ENCODE measurements at regions not wholly inside any gene's neighbourhood (a gene's known extent, or its start where the extent isn't known, plus 50 kb on each side); places are given as distances from the start of the nearest gene placed in this dataset.
A peak's percentile ranks its signal among the peaks of the same experiment; 100 is the strongest.

DNA sequence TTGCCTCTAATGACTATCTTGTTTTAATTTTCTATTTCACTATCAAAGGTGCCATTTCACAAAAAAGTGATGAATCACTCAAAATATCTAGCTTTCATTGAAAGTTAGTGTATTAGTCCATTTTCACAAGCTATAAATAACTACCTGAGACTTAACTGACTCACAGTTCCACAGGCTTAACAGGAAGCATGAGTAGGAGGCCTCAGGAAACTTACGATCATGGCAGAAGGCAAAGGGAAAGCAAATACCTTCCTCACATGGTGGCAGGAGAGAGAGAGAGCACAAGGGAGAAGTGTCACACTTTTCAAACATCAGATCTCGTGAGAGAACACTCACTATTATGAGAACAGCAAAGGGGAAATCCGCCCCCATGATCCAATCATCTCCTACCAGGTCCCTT, 1220.4 kb upstream of the ZEB2 start:
- POLR2A ChIA-PET = interaction anchor here (3.3 kb wide), 1 partner anchor 11 kb away, joined by 10 read pairs; no protein-coding TSS in a partner anchor
- CTCF ChIA-PET = interaction anchor here (0.6 to 1.0 kb wide), 2 partner anchors 12 to 58 kb away, joined by 4 read pairs; no protein-coding TSS in a partner anchor
- H3K4me3 Mint-ChIP-seq = peak overlapping the region; percentile 24
- peaks cover 66% of the 10 kb centered on the region for H3K4me1 Mint-ChIP-seq
- H3K36me3 Mint-ChIP-seq (ENCODE audit: low read depth) = no peaks in the 10 kb centered on the region
- TF ChIP-seq, protein P1, sequence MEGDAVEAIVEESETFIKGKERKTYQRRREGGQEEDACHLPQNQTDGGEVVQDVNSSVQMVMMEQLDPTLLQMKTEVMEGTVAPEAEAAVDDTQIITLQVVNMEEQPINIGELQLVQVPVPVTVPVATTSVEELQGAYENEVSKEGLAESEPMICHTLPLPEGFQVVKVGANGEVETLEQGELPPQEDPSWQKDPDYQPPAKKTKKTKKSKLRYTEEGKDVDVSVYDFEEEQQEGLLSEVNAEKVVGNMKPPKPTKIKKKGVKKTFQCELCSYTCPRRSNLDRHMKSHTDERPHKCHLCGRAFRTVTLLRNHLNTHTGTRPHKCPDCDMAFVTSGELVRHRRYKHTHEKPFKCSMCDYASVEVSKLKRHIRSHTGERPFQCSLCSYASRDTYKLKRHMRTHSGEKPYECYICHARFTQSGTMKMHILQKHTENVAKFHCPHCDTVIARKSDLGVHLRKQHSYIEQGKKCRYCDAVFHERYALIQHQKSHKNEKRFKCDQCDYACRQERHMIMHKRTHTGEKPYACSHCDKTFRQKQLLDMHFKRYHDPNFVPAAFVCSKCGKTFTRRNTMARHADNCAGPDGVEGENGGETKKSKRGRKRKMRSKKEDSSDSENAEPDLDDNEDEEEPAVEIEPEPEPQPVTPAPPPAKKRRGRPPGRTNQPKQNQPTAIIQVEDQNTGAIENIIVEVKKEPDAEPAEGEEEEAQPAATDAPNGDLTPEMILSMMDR (IDR thresholded peaks at IDR 0.05) = no peak
- peaks cover 4% of the 10 kb centered on the region for H3K9me3 Mint-ChIP-seq
- H3K27ac Mint-ChIP-seq = peak overlapping the region; percentile 89
- intact Hi-C loops (cut with micrococcal nuclease) = loop anchor here (2.0 kb wide), 1 partner anchor 96 kb away; no protein-coding TSS in a partner anchor
- ATAC-seq (ENCODE audit: low read depth) (no peak), DNase-seq (no peak)
- no peaks in the 10 kb centered on the region for H3K27me3 Mint-ChIP-seq

DNA sequence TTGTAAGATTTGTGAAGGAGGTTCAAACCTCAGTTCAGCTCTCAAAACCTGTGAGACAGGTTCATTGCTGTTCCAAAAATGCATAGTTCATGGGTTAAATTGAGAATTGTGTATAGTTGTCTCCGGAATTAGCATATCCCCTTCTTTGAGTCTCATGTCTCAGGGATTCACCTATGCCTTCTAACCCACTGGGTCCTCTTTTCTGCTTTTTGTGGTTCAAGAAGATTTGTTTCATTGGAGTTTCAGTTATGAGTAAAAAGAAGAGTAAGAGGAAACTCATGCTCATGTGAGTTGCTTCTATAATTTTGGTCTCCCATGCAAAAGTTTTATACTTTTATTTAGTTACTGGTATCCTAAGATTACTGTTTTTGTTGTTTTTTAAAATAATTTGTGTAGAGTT, 1219.8 kb upstream of the ZEB2 start:
- DNase-seq = no peak
- Mint-ChIP-seq H3K27me3 (no peaks in the 10 kb centered on the region), H3K27ac (peak overlapping the region; percentile 89), H3K4me3 (no peak overlapping the region), H3K9me3 (peaks cover 4% of the 10 kb centered on the region), H3K36me3 (ENCODE audit: low read depth) (no peaks in the 10 kb centered on the region), H3K4me1 (peaks cover 59% of the 10 kb centered on the region)
- TF ChIP-seq, protein P1 (IDR thresholded peaks at IDR 0.05) = no peak
- peak; percentile 15 for ATAC-seq (ENCODE audit: low read depth)
- ChIA-PET CTCF (interaction anchor here (1.0 kb wide), 1 partner anchor 13 kb away, joined by 4 read pairs; no protein-coding TSS in a partner anchor), POLR2A (interaction anchor here (3.3 kb wide), 1 partner anchor 11 kb away, joined by 10 read pairs; no protein-coding TSS in a partner anchor)
- intact Hi-C loops (cut with micrococcal nuclease) = loop anchor here (2.0 kb wide), 2 partner anchors 15 to 95 kb away; no protein-coding TSS in a partner anchor

DNA sequence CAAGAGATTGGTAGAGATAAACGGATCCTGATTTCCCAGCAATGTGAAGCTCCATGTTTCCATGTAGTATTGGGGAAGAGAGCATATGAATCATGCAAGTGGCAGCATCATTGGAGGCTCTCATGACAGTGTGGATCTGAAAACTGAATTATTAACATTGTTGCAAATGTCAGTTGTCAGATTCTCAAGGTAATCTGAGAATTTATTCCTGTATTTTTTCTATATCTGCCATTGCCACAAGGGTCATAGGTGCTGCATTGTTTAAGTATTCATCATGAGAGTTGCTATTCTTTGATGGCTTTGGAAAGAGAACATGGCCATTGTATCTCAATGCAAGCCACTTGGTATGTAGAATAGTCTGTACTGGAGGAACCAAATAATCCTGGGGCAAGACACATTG, 1217.0 kb upstream of the ZEB2 start:
- DNase-seq (no peak), ATAC-seq (ENCODE audit: low read depth) (no peak)
- Mint-ChIP-seq H3K27me3 (no peaks in the 10 kb centered on the region), H3K27ac (no peak overlapping the region), H3K4me3 (no peak overlapping the region), H3K9me3 (peaks cover 4% of the 10 kb centered on the region), H3K36me3 (ENCODE audit: low read depth) (no peaks in the 10 kb centered on the region), H3K4me1 (peaks cover 31% of the 10 kb centered on the region)
- TF ChIP-seq, protein P1 (IDR thresholded peaks at IDR 0.05) = no peak
- intact Hi-C loops (cut with micrococcal nuclease) = no loop called here
- CTCF ChIA-PET = interaction anchor here (1.7 kb wide), 1 partner anchor 16 kb away, joined by 5 read pairs; no protein-coding TSS in a partner anchor
- POLR2A ChIA-PET = no interaction called here

DNA sequence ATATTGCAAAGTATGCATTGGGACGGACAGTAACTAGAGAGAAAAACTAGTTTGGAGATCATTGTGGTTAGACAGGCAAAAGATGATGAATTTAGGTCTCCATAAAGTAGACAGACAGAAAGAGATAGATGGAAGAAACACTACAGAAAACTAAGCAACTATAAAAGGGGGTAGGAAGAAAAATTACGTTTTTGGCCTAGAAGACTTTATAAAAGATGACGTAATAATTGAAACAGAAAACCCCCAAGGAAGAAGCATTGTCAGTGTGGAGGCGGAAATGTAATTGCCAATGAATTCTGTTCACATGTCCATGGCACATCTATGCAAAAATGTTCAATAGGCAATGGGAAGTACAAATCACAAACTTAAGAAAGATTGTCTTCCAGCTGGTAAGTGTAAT, 1211.5 kb upstream of the ZEB2 start:
- POLR2A ChIA-PET = no interaction called here
- Mint-ChIP-seq H3K4me1 (peaks cover 4% of the 10 kb centered on the region), H3K4me3 (no peak overlapping the region), H3K27ac (no peak overlapping the region), H3K9me3 (no peaks in the 10 kb centered on the region), H3K27me3 (no peaks in the 10 kb centered on the region), H3K36me3 (ENCODE audit: low read depth) (no peaks in the 10 kb centered on the region)
- CTCF ChIA-PET = no interaction called here
- TF ChIP-seq, protein P1 (IDR thresholded peaks at IDR 0.05) = no peak
- no peak for DNase-seq
- ATAC-seq (ENCODE audit: low read depth) = no peak
- intact Hi-C loops (cut with micrococcal nuclease) = loop anchor here (2.0 kb wide), 1 partner anchor 15 kb away; no protein-coding TSS in a partner anchor

DNA sequence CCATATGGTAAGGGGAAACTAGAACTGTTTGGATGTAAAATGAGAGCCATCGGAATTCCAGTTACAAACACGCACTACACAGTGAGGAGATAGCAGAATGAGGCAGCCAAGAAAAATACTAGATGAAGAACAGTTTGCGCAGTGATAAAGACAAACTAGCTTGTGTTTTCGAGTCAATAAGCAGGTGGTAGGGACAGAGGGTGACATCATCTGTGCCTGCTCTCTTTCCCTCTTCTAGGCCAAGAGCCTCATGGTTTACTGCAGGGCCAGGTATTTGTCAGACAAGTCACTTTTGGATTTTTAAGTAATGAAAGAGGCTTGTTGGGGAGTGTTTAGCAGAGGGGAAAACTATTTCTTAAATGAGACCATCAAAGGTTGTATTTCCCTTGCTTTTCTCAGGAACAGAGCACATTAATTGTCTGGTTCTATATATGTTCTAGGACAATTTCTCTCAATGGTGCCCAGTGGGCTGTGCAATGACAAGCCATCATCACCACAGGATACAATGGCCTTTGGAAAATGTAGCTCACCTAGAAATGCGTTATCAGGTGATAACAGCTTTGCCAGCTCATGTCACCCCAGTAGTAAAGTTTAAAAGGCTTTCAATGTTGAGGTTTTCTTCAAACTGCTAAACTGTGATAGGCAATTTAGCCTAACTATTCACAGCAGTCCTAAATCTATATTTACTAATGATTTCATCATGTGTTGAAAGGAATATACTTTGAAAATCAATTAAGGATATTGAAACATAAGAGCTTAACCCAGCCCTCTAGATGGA, 1210.3 kb upstream of the ZEB2 start:
- no peaks in the 10 kb centered on the region for H3K9me3 Mint-ChIP-seq
- no peak for ATAC-seq (ENCODE audit: low read depth)
- TF ChIP-seq, protein P1 (IDR thresholded peaks at IDR 0.05) = no peak
- no peaks in the 10 kb centered on the region for H3K36me3 Mint-ChIP-seq (ENCODE audit: low read depth)
- DNase-seq = no peak
- intact Hi-C loops (cut with micrococcal nuclease) = loop anchor here (2.0 kb wide), 1 partner anchor 13 kb away; no protein-coding TSS in a partner anchor
- H3K27me3 Mint-ChIP-seq = no peaks in the 10 kb centered on the region
- POLR2A ChIA-PET = no interaction called here
- H3K4me3 Mint-ChIP-seq = no peak overlapping the region
- CTCF ChIA-PET = no interaction called here
- H3K4me1 Mint-ChIP-seq = peaks cover 4% of the 10 kb centered on the region
- H3K27ac Mint-ChIP-seq = no peak overlapping the region
